CD4-positive, alpha-beta T cell treated with Interleukin-4 for 1 hour (primary cell): ENCODE measurements at regions not wholly inside any gene's neighbourhood (a gene's known extent, or its start where the extent isn't known, plus 50 kb on each side); places are given as distances from the start of the nearest gene placed in this dataset.
A peak's percentile ranks its signal among the peaks of the same experiment; 100 is the strongest.

ENCODE experiments used
- DNase-seq, 2 donors: peaks; one replicate each; pipeline ENCODE4 v3.0.0-alpha.2; 2020 to 2022

DNA sequence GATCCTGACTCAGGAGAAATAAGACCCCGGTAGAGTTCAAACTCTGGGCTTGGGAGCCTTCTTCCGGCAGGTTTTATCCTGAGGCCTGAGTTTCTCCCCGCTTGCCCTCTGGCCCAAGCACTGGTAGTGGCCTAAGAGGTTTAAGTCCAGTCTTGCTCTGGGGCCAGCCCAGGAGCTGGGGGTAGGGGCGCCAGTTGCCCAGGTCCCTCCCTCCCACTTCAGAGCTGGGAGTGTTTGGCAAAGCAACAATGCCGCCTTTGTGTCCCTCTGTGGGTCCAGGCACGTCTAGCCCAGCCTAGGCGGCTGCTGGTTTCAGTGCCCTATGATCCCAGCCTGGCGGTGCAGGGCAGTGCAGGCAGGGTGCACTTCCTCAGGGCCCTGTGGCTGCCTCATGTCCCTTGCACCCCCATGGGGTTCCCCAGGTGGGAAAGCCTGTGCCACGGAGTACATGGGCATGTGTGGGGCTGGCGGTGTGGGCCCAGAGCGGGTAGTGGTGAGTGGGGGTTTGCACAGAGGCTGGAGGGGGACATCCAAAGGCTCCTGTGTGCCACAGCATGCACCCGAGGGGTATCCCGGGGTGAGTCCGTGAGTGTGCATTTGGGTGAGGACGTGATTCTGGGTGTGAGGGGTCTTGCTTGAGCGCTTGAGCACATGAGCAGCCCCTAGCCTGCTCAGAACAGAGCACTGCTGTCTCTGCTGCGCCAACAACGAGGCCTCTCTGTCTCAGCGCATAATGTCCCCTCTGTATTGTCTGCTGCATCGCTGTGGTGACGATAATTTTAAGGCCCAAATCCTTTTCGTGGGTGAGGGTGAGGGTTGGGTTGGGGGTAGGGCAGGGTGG, 61.7 kb upstream of the PSD2 start:
- no peak for DNase-seq

- DNase-seq = no peak
Observed at GRCh38 chr5:139734539-139734916, 61.1 kb upstream of the PSD2 start.

DNA sequence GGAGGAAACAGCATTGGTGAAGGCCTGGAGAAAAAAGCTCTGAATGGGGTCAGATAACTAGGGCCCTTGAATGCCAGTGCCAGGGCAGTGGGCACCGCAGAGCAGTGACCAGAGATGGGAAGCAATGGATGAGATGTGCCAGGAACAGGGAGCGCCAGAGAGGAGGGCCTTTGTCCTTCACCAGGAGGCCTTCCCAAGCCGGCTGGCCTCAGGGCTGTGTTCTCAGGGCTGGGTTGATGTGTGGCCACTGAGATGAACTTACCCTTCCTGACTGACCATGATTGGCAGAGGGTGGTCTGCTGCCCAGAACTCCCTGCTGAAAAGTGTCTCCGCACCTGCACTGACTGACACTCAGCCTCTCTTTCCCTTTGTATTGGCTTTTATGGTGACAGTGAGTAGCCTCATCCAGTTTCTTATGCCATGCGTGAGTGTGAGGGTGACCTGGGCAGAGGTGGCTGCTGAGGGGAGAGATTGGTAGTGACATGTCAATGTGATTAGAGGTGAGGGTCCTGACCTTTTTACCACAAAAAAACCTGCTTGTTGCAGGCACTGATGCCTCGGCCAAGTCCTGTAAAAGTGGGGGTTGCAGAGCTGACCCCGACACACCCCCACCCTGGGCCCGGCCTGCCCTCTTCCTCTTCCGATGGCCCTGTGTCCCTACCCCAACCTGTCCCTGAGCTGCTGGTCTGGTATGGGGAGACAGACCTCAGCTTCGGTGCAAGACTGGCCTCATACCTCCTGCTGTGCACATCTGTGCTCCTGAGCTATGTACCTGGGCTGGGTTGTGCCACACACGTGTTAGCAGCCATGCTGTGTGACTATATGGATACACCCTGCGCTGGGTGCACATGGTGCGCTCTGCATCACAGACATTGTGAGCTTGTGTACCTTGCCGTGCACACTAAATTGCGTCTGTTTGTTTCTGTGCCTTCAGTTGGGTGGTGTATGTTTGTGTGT, 57.1 kb upstream of the PSD2 start:
- no peak for DNase-seq

DNA sequence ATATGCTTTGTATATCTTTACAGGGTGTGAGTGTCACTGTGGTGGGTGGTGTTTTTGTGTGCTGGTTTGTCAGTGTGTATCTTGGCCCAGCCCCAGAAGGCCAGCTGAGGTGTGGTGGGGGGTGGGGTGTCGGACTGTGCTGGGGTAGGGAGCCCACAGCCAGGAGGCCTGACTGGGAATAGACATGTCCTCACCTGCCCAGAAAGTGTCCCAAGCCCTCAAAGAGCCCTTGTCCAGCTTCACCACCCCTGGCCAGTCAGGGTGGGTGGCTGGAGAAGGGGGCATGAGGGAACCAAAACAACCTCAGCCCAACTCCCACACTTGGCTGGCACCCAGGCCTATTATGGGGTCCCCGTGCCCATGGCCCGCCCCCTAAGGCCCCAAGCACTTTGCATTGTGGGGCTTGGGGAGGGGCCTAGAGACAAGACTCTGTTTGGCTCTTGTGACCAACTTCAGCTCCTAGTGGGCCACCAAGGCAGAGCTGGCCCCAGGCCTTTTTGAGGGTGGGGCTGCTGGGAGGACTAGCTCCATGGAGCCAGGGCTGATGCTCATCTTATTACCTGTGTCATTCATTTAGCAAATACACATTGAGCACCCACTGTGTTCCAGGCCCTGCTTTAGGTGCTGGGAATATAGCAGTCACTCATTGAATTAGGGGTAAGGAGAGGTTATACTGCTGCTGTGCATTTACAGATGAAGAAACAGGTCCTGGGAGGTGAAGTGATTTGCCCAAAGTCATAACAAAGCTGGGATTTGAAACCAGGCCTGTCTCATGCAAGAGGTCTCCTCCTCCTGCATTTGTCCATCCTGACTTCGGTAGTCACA, 56.2 kb upstream of the PSD2 start:
- no peak for DNase-seq

GRCh38 chr5:139740138-139740991, 55.2 kb upstream of the PSD2 start:
- DNase-seq = peak in 1 of 2 donors; percentile 45

DNA sequence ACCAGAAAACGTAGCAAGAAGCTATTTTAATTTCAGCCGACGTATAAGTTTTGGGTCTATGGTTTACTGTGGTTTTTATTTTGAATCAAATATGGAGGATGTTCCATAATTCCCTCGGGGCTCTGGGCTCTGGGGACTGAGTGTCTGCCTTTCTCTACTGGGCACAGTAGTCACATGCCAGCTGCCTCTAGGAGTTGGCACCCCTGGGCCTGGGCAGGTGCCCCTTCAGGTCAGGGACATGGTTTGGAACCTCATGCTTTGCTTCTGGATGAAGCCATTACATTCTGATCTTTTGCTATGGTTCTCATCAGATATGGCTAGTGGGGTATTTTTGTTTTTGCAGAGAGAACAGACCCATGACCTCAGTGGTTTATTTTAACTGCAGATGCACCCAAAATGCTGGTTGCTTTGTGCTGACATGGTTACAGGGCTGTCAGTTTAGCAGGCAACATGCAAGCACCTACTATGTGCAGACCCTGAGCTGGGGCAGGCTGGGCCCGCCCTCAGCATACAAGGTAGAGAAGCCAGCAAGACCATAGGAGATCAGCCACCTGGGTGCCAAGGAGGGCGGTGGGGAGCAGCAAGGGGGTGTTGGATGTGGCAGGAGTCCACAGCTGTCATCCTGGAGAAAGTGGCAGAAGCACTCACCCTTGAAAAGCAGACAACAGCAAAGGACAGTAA, 54.5 kb upstream of the PSD2 start:
- no peak for DNase-seq

- no peak for DNase-seq
Observed at GRCh38 chr5:139741823-139742172, 53.8 kb upstream of the PSD2 start.

DNA sequence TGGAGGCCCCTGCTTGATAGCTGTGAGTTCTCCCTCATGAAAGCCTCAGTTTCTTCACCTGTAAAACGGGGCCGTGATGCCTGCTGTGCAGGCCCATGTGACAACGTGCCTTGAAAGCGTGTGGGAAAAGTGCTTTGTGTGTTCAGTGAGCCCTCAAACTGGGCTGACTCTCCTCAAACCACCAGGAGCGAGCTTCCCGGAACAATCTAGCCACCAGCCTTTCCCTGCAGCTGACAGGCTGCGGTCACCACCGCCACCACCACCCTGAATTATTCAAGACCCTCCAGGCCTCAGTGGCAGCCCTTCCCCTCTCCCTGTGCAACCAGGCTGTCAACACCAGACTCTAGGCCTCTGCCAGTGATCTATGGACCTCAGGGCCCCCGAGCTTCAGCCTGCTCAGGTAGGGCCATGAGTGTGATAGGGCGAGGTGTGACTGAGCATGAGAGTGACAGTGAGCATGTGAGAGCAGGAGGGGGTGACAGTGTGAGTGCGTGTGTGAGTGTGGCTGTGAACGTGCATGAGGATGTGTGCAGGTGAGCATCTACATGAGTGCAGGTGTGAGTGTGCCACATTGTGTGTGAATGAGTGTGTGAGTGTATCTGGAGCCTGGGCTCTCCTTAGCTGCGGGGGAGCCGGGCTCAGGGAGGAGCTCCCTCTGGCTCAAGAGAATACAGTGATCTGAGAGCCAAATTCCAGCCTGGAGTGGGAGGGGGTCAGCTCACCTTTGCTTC, 53.3 kb upstream of the PSD2 start:
- no peak for DNase-seq

DNA sequence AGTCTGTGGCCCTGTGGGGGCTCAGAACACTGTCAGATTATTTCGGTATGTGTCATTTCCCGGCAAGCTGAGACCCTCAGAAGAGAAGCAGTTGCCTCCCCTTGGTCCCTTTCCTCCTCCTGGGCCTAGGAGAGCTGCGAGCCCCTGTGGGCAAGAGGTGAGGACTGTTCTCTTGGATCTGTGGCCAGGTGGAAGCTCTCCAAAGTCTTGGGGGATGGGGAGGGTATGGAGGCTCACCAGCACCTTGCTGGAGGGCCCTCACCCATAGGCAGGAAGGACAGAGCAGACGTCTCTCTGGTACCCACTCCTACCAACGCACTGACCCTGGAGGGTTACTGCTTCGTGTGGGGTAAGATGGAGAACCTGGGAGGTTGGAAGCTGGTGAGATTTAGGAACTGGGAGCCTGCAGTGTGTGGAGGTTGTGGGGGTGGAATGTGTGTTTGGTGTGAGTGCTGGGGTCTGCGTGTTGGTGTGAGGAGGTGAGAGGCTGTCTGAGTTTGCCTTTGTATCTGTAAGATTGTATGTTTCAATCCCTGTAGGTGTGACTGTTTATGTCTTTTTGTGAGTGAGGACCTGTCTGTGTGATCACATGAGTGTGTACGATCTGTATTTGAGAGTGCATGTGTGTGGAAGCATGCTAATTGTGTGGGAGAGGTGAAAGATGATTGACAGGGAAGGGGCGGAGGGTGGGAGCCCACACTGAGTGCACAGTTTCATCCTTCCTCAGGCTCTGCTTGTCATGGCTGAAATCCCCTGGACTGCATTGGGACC, 52.4 kb upstream of the PSD2 start:
- DNase-seq = no peak

DNA sequence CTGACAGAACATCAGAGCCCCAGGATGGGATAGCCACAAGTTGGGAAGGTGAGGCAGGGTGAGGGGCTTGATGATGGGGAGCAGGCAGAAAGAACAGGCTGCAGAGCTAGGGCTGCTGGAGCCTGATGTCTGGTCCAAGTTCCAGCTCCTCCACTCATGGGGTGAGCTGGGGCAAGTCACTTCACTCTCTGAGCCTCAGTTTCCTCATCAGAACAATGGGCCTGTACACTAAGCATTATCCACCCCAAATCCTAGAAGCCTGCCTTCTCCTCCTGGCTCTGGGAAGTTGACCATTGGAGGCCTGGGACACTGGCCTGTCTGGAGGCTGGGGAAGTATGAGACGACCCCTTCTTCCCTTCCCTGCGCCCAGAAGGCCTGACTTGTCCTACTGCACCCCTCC, 51.8 kb upstream of the PSD2 start:
- no peak for DNase-seq

DNA sequence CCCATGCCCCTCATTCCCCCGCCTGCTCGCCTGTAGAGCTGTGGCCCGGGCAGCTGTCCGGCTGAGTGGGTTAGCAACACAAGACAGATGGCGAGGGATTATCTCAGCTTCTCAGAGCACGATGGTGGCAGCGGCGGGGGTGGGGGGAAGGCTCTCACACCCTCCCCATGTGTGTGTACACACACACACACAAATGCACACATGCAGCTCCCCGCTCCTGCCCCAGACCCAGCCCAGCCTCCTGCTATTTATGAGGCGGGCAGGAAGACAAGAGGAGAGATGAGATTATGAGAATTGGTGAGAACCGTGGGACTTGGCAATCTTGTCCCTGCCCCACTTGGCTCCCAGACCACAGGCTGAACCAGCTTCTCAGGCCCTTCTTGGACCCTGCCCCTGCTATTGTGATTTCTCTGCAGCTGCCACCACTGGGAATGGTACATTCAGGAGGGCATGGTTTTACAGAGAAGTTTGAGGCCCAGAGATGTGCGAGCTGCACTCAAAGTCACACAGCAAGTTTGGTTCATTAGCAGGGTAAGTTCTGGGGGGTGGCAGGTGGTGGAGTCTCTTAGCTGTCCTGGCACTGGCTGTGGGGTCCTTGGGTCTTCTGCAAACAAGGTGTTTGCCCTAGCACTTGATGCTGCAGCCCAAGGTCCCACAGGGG, 51.0 kb upstream of the PSD2 start:
- no peak for DNase-seq

DNA sequence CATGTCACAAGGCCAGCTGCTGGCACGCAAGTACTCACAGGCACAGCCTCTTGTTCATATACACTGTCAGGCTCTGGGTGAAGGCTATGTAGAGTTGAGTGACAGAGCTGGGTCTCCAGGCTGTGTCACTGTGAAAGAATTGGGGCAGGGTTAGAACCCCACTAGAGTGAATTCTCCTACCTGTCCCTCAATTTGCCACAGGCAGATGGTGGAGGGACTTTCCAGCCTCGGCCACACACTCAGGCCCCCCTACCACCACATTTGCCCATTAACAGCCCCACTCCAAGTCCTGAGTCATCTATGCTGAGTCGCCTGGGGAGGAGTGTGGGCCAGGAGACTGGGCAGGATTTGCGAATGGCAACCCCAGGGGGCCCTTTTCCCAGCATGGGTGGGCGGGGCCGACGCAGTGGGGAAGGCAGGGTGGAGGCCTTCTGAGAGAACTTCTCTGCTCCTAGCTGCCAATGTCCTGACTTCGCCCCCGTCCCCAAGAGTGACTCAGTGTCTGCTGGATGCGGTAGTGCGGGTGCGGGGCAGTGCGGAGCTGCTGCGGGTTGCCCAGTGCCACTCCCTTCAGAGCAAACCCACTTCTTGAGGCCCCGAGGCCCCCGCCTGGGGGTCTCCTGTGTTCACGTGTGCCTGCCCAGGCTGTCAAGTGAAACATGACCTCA, 50.3 kb upstream of the PSD2 start:
- no peak for DNase-seq

DNA sequence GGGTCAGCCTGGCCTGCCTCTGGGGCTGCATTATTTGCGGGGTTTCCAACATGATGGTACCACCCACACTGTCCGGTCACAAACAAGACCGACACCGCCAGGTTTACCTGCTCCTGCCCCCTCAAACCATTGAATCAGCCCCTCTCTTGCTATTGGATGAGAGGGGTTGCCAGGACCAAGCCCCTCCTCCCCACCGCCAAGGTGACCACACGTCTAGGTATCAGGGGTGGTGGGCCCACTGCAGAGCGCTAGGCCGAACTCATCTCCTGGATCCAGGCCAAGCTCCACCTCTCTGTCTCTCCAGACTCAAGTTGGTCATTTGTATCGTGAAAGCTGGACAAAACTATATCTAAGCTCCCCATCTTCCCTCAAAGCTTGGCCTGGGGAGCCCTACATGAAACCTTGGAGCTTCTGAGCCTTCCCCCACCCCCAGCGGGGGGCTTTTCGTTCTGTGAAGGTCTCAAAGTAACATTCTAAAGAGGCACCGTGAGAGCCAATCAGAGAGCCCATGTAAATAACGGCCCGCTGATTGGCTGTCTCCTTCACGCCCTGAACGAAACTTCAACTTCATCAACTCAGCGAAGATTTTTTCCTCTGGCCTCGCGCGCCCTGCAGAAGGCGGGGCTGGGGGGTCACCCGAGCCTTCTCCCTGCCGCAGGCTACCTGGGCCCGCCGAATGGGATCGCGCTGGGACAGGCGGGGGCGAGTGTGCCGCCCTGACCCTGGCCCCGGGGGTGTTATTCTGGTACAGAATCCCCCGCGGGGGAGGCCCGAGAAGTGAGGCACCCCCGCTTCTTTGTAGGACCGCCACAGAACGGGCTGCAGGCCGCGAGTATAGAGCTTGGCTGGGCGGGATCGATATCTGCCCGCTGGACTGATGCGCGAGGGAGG, 49.6 kb upstream of the PSD2 start:
- peak; percentile 64 to 71 for DNase-seq
